HG03469 (cell line): ENCODE measurements at regions not wholly inside any gene's neighbourhood (a gene's known extent, or its start where the extent isn't known, plus 50 kb on each side); places are given as distances from the start of the nearest gene placed in this dataset.

Experiments
- ATAC-seq: cut with Tn5 transposase; IDR thresholded peaks from one replicate; pipeline ENCODE4 v1.9.1; 2021; ENCODE audit warnings: mild to moderate bottlenecking, moderate library complexity, moderate number of reproducible peaks; ENCODE audit not compliant: unreplicated experiment

GRCh38 chr9:115209601-115210306, 91.8 kb upstream of the TNC start:
- peak; percentile 48 for ATAC-seq

GRCh38 chr9:115210699-115211098, 92.7 kb upstream of the TNC start:
- ATAC-seq = no peak

- peak; percentile 45 for ATAC-seq
Measured at GRCh38 chr9:115211413-115212124, 93.6 kb upstream of the TNC start.

- no peak for ATAC-seq
Measured at GRCh38 chr9:115212125-115212605, 94.2 kb upstream of the TNC start.

GRCh38 chr9:115212832-115213231, 94.9 kb upstream of the TNC start:
- peak; percentile 21 for ATAC-seq

GRCh38 chr9:115213818-115214334, 95.9 kb upstream of the TNC start:
- no peak for ATAC-seq

GRCh38 chr9:115216873-115217272, 98.9 kb upstream of the TNC start:
- ATAC-seq = no peak

- ATAC-seq = no peak
Measured at GRCh38 chr9:115220319-115221005, 102.5 kb upstream of the TNC start.

GRCh38 chr9:115223471-115223870, 105.5 kb upstream of the TNC start:
- ATAC-seq = no peak

- ATAC-seq = no peak
Measured at GRCh38 chr9:115225459-115226116, 107.6 kb upstream of the TNC start.

GRCh38 chr9:115226152-115226551, 108.2 kb upstream of the TNC start:
- ATAC-seq = no peak

- ATAC-seq = no peak
Measured at GRCh38 chr9:115229496-115229895, 111.5 kb upstream of the TNC start.

- no peak for ATAC-seq
Measured at GRCh38 chr9:115230924-115231515, 113.1 kb upstream of the TNC start.

GRCh38 chr9:115232181-115232774, 114.3 kb upstream of the TNC start:
- no peak for ATAC-seq

- peak; percentile 92 for ATAC-seq
Measured at GRCh38 chr9:115234094-115234493, 116.1 kb upstream of the TNC start.

- no peak for ATAC-seq
Measured at GRCh38 chr9:115235221-115235620, 117.3 kb upstream of the TNC start.

- ATAC-seq = no peak
Measured at GRCh38 chr9:115237385-115237998, 119.5 kb upstream of the TNC start.

GRCh38 chr9:115240676-115241075, 122.7 kb upstream of the TNC start:
- ATAC-seq = no peak

GRCh38 chr9:115241641-115242040, 123.7 kb upstream of the TNC start:
- no peak for ATAC-seq

GRCh38 chr9:115249488-115249887, 131.5 kb upstream of the TNC start:
- ATAC-seq = no peak
